ENCODE measurements at regions not wholly inside any gene's neighbourhood (a gene's known extent, or its start where the extent isn't known, plus 50 kb on each side); places are given as distances from the start of the nearest gene placed in this dataset.

DNA sequence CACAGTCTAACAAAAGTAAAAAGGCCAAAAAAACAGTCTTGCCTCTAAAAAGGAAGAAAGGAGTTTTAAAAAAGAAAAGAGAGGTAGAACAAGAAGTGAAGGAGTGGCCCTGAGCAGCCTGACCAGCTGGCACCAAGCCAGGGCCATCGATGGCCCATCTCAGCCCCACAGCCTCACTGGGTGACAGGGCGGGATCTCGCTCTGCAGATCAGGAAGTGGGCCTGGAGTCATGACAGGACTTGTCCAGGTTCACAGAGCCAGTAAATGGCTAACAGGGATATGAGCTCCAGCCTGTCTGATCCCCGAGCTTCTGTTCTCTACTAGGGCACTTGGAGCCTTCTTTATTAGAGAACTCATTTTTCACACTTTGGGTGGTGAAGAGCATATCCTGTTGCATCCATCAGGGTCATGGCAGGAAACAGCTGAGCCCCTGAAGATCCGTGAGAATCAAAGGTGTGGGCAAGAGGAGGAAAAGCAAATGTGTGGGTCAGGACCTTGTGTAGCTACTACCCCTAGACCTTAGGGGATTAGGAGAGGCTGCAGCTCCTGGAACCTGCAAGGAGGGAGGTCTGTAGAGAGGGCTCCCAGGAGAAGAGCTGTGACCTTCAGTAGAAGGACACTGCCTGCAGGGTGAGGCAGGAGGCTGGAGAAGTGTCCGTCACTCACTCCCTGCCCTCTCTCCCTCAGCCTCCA is 299.0 kb upstream of the MSX2 start:
- Mint-ChIP-seq H3K4me3 (no peak overlapping the region), H3K4me1 (ENCODE audit: low read depth) (no peaks in the 10 kb centered on the region), H3K27ac (no peak overlapping the region), H3K36me3 (ENCODE audit: low read depth) (no peaks in the 10 kb centered on the region), H3K9me3 (no peaks in the 10 kb centered on the region), H3K27me3 (peaks cover 4% of the 10 kb centered on the region)

GRCh38 chr5:174425964-174426290 is 298.5 kb upstream of the MSX2 start:
- Mint-ChIP-seq H3K4me1 (ENCODE audit: low read depth) (no peaks in the 10 kb centered on the region), H3K36me3 (ENCODE audit: low read depth) (no peaks in the 10 kb centered on the region), H3K27me3 (peaks cover 4% of the 10 kb centered on the region), H3K9me3 (no peaks in the 10 kb centered on the region), H3K4me3 (no peak overlapping the region), H3K27ac (no peak overlapping the region)

GRCh38 chr5:174426388-174426787 is 298.0 kb upstream of the MSX2 start:
- Mint-ChIP-seq H3K9me3 (no peaks in the 10 kb centered on the region), H3K27ac (no peak overlapping the region), H3K4me3 (no peak overlapping the region), H3K27me3 (peaks cover 3% of the 10 kb centered on the region), H3K36me3 (ENCODE audit: low read depth) (no peaks in the 10 kb centered on the region), H3K4me1 (ENCODE audit: low read depth) (no peaks in the 10 kb centered on the region)

DNA sequence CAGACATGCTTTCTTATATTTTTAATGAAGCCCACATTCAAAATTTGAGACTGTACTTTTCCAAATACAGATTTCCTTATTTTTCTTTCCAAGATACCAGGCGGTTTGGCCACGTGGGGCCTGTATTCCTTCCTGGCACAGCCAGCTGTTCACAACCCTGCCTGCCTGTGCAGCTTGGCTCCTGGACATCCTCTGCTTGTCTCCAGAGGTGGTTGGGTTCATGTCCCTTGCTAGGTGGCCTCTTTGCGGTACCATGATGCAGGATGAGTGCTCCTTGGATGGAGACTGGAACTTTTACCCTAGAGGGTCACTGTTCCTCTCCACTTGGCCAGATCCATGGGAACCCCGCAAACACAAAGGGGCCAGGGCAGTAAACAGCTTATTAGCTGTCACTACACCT is 297.5 kb upstream of the MSX2 start:
- H3K27ac Mint-ChIP-seq, result no peak overlapping the region
- H3K27me3 Mint-ChIP-seq, result no peaks in the 10 kb centered on the region
- H3K4me3 Mint-ChIP-seq, result no peak overlapping the region
- H3K36me3 Mint-ChIP-seq (ENCODE audit: low read depth), result no peaks in the 10 kb centered on the region
- H3K9me3 Mint-ChIP-seq, result no peaks in the 10 kb centered on the region
- H3K4me1 Mint-ChIP-seq (ENCODE audit: low read depth), result no peaks in the 10 kb centered on the region

- Mint-ChIP-seq H3K4me3 (no peak overlapping the region), H3K27me3 (no peaks in the 10 kb centered on the region), H3K27ac (no peak overlapping the region), H3K4me1 (ENCODE audit: low read depth) (no peaks in the 10 kb centered on the region), H3K9me3 (no peaks in the 10 kb centered on the region), H3K36me3 (ENCODE audit: low read depth) (no peaks in the 10 kb centered on the region)
Measured at GRCh38 chr5:174427304-174427703, 297.1 kb upstream of the MSX2 start.

DNA sequence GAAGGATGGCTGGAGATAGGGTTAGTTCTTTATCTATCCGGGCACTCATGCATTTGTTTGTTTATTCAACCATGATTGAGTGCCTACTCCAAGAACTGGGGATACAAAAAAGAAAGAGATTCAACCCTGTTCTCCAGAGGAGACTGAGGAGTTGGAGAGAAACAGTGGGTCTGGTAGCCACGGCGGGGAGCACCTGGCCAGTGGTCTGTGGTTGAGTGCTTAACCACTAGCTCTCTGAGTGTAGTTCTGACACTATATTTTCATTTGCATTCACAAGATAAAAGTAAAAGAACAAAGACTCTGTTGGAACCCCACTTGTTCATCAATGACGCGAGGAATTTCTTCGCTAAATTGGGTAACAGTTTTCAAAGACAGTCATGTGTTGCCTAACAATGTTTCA is 295.5 kb upstream of the MSX2 start:
- Mint-ChIP-seq H3K9me3 (no peaks in the 10 kb centered on the region), H3K36me3 (ENCODE audit: low read depth) (no peaks in the 10 kb centered on the region), H3K27me3 (no peaks in the 10 kb centered on the region), H3K27ac (no peak overlapping the region), H3K4me3 (no peak overlapping the region), H3K4me1 (ENCODE audit: low read depth) (no peaks in the 10 kb centered on the region)

GRCh38 chr5:174430940-174431339 is 293.4 kb upstream of the MSX2 start:
- H3K36me3 Mint-ChIP-seq (ENCODE audit: low read depth), result no peaks in the 10 kb centered on the region
- H3K27ac Mint-ChIP-seq, result no peak overlapping the region
- H3K9me3 Mint-ChIP-seq, result no peaks in the 10 kb centered on the region
- peaks cover 5% of the 10 kb centered on the region for H3K27me3 Mint-ChIP-seq
- no peak overlapping the region for H3K4me3 Mint-ChIP-seq
- no peaks in the 10 kb centered on the region for H3K4me1 Mint-ChIP-seq (ENCODE audit: low read depth)

GRCh38 chr5:174431504-174431903 is 292.9 kb upstream of the MSX2 start:
- H3K27ac Mint-ChIP-seq, result no peak overlapping the region
- H3K36me3 Mint-ChIP-seq (ENCODE audit: low read depth), result no peaks in the 10 kb centered on the region
- peaks cover 5% of the 10 kb centered on the region for H3K27me3 Mint-ChIP-seq
- H3K4me3 Mint-ChIP-seq, result no peak overlapping the region
- H3K4me1 Mint-ChIP-seq (ENCODE audit: low read depth), result no peaks in the 10 kb centered on the region
- no peaks in the 10 kb centered on the region for H3K9me3 Mint-ChIP-seq

DNA sequence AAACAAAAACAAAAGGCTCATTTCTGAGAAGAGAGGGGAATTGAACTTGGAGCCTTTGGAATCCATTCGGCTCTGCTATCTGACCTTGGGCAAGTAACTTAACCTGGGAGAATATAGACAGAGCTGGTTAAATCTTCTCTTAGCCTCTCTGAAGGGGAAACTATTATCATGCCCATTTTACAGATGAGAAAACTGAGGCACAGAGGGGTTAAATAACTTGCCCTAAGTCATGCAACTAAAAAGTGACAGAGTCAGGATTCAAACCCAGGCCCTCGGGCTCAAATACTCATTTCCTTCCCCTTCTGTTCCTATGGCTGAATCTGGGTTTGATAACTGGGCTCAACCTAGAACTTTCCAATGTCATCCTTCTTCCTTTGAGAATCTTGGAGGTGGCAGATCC is 291.3 kb upstream of the MSX2 start:
- H3K9me3 Mint-ChIP-seq, result no peaks in the 10 kb centered on the region
- H3K4me3 Mint-ChIP-seq, result no peak overlapping the region
- H3K27ac Mint-ChIP-seq, result no peak overlapping the region
- H3K27me3 Mint-ChIP-seq, result peaks cover 5% of the 10 kb centered on the region
- no peaks in the 10 kb centered on the region for H3K4me1 Mint-ChIP-seq (ENCODE audit: low read depth)
- no peaks in the 10 kb centered on the region for H3K36me3 Mint-ChIP-seq (ENCODE audit: low read depth)

DNA sequence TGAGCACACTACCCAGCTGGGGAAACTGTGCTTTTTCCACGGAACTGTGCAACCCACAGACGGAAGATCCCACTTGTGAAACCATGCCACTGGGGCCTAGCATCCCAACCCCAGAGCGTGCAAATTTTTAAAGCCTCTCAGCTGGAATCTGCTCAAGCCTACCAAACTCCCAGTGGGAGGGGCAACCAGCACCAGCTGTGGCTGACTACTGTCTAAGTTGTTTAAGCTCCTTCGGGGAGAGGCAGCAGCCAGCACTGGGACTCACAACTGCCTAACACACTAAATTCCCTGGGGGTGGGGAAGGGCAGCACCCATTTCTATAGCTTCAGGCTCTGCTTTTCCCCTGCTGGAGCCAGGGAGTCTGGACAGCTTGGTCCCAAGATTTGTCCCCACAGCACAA is 287.6 kb upstream of the MSX2 start:
- Mint-ChIP-seq H3K27me3 (peaks cover 5% of the 10 kb centered on the region), H3K9me3 (no peaks in the 10 kb centered on the region), H3K4me1 (ENCODE audit: low read depth) (no peaks in the 10 kb centered on the region), H3K4me3 (no peak overlapping the region), H3K27ac (no peak overlapping the region), H3K36me3 (ENCODE audit: low read depth) (no peaks in the 10 kb centered on the region)

GRCh38 chr5:174444479-174445188 is 279.7 kb upstream of the MSX2 start:
- no peaks in the 10 kb centered on the region for H3K36me3 Mint-ChIP-seq (ENCODE audit: low read depth)
- no peak overlapping the region for H3K27ac Mint-ChIP-seq
- no peaks in the 10 kb centered on the region for H3K4me1 Mint-ChIP-seq (ENCODE audit: low read depth)
- no peaks in the 10 kb centered on the region for H3K9me3 Mint-ChIP-seq
- no peak overlapping the region for H3K4me3 Mint-ChIP-seq
- H3K27me3 Mint-ChIP-seq, result no peaks in the 10 kb centered on the region

DNA sequence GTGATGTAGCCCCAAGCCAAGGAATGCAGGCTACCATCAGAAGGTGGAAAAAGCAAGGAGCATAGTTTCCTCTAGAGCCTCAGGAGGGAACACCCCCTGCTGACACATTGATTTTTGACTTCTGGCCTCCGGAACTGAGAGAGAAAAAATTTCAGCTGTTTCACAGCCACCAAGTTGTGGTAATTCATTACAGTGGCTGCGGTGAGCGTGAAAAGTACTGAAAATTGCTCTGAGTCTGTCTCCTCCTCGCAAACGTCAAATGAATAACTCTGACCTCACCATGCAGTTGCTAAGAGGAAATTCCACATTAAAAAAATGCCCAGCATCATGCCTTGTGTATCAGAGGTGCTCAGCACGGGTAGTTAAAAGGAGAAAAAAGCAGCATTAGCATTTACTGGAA is 277.9 kb upstream of the MSX2 start:
- no peaks in the 10 kb centered on the region for H3K27me3 Mint-ChIP-seq
- no peaks in the 10 kb centered on the region for H3K4me1 Mint-ChIP-seq (ENCODE audit: low read depth)
- H3K9me3 Mint-ChIP-seq, result no peaks in the 10 kb centered on the region
- H3K4me3 Mint-ChIP-seq, result no peak overlapping the region
- H3K27ac Mint-ChIP-seq, result no peak overlapping the region
- no peaks in the 10 kb centered on the region for H3K36me3 Mint-ChIP-seq (ENCODE audit: low read depth)

- peaks cover under 1% of the 10 kb centered on the region for H3K9me3 Mint-ChIP-seq
- no peaks in the 10 kb centered on the region for H3K4me1 Mint-ChIP-seq (ENCODE audit: low read depth)
- no peak overlapping the region for H3K4me3 Mint-ChIP-seq
- no peak overlapping the region for H3K27ac Mint-ChIP-seq
- no peaks in the 10 kb centered on the region for H3K27me3 Mint-ChIP-seq
- H3K36me3 Mint-ChIP-seq (ENCODE audit: low read depth), result no peaks in the 10 kb centered on the region
Measured at GRCh38 chr5:174446988-174447387, 277.4 kb upstream of the MSX2 start.

DNA sequence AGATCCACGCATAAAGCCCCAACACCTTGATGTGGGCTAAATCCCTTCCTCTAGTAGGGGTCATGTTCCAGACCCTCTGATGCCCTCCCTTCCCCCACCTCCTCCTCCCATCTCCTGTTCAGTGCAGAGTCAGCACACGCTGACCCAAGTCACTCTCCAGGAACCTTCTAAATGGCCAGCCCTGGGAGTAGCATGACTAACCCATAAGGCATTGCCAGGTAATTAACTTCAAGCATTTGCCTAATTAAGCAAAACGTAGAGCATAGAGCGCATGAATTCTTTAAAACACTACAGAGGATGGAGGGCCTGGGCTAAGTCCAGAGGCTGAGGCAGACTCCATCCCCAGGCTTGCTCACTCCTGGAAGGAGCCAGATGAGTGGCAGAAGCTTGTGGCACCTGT is 276.3 kb upstream of the MSX2 start:
- Mint-ChIP-seq H3K4me1 (ENCODE audit: low read depth) (no peaks in the 10 kb centered on the region), H3K36me3 (ENCODE audit: low read depth) (no peaks in the 10 kb centered on the region), H3K27ac (no peak overlapping the region), H3K27me3 (no peaks in the 10 kb centered on the region), H3K9me3 (peaks cover 6% of the 10 kb centered on the region), H3K4me3 (no peak overlapping the region)

GRCh38 chr5:174448662-174449061 is 275.7 kb upstream of the MSX2 start:
- H3K4me3 Mint-ChIP-seq, result no peak overlapping the region
- H3K9me3 Mint-ChIP-seq, result peaks cover 6% of the 10 kb centered on the region

GRCh38 chr5:174453690-174454089 is 270.7 kb upstream of the MSX2 start:
- Mint-ChIP-seq H3K27ac (no peak overlapping the region), H3K27me3 (no peaks in the 10 kb centered on the region), H3K4me3 (no peak overlapping the region), H3K4me1 (ENCODE audit: low read depth) (peaks cover 13% of the 10 kb centered on the region), H3K9me3 (peaks cover 6% of the 10 kb centered on the region), H3K36me3 (ENCODE audit: low read depth) (no peaks in the 10 kb centered on the region)

More at GRCh38 chr5:174448662-174449061, 275.7 kb upstream of the MSX2 start:
- Mint-ChIP-seq H3K36me3 (ENCODE audit: low read depth) (no peaks in the 10 kb centered on the region), H3K4me1 (ENCODE audit: low read depth) (no peaks in the 10 kb centered on the region), H3K27me3 (no peaks in the 10 kb centered on the region), H3K27ac (no peak overlapping the region)

All from stimulated activated naive CD8-positive, alpha-beta T cell treated with anti-CD3 and anti-CD28 coated beads, Interleukin-15, Interleukin-2, amounts not matched to agents 100 ng/mL and 50 ng/mL, for 24 hours (primary cell).